OCI-LY3 (cell line): ENCODE measurements at regions not wholly inside any gene's neighbourhood (a gene's known extent, or its start where the extent isn't known, plus 50 kb on each side); places are given as distances from the start of the nearest gene placed in this dataset.

Experiments used
- H2AFZ ChIP-seq: fragments of 200-600, 300-600 bp; shearing (Covaris generic); 2 replicates; pipeline ENCODE4 v1.6.0; 2014; ENCODE audit warnings: antibody characterized with exemption, low read depth, low read length
- H3K27ac ChIP-seq: fragments of 200-600, 300-600 bp; sonication (generic); 2 replicates; pipeline ENCODE4 v1.5.1; 2014; ENCODE audit warnings: mild to moderate bottlenecking, low read length, moderate library complexity, mixed read lengths
- H3K27me3 ChIP-seq: fragments of 200-600, 300-600 bp; sonication (generic); 2 replicates; pipeline ENCODE4 v1.6.1; 2014; ENCODE audit warnings: low read depth, low read length, mixed read lengths
- H3K36me3 ChIP-seq: fragments of 200-600, 300-600 bp; sonication (generic); replicated peaks from 2 replicates; pipeline ENCODE3; 2014; ENCODE audit warnings: low read depth, low read length, mixed read lengths
- H3K4me1 ChIP-seq: fragments of 300-600, 200-600 bp; sonication (generic); 2 replicates; pipeline ENCODE4 v1.6.1; 2014; ENCODE audit warnings: low read length, mixed read lengths
- H3K4me2 ChIP-seq: fragments of 200-600, 300-600 bp; sonication (generic); 2 replicates; pipeline ENCODE4 v1.6.1; 2014; ENCODE audit warnings: low read length, mixed read lengths
- H3K4me3 ChIP-seq: fragments of 300-600, 200-600 bp; sonication (generic); 2 replicates; pipeline ENCODE4 v1.5.1; 2014; ENCODE audit warnings: antibody characterized with exemption, mild to moderate bottlenecking, low read length, moderate library complexity
- H3K79me2 ChIP-seq: fragments of 300-600, 200-600 bp; shearing (Covaris generic); 2 replicates; pipeline ENCODE4 v1.6.1; 2014; ENCODE audit warnings: mild to moderate bottlenecking, low read length, mixed read lengths
- H3K9ac ChIP-seq: fragments of 300-600, 200-600 bp; shearing (Covaris generic); 2 replicates; pipeline ENCODE4 v1.6.0; 2014; ENCODE audit warnings: mild to moderate bottlenecking, low read length, moderate library complexity
- H3K9me3 ChIP-seq: fragments of 200-600, 300-600 bp; shearing (Covaris generic); 2 replicates; pipeline ENCODE4 v1.6.1; 2014; ENCODE audit warnings: low read length, mixed read lengths; ENCODE audit not compliant: insufficient read depth
- H4K20me1 ChIP-seq: fragments of 200-600, 300-600 bp; sonication (generic); 2 replicates; pipeline ENCODE4 v1.6.1; 2016; ENCODE audit warnings: low read length, mixed read lengths; ENCODE audit not compliant: insufficient read depth
- EZH2phosphoT487 ChIP-seq: fragments of 200-600 bp; shearing (Covaris generic); IDR thresholded peaks from 2 replicates; pipeline ENCODE4 v1.6.1; 2018; ENCODE audit warnings: antibody characterized with exemption, mixed run types, low read depth
- TF ChIP-seq, protein P1 (sequence below): fragments of 200-600, 300-600 bp; sonication (generic); IDR thresholded peaks from 2 replicates; pipeline ENCODE4 v1.5.1; 2014; ENCODE audit warnings: antibody characterized with exemption, low read length, low read depth

DNA sequence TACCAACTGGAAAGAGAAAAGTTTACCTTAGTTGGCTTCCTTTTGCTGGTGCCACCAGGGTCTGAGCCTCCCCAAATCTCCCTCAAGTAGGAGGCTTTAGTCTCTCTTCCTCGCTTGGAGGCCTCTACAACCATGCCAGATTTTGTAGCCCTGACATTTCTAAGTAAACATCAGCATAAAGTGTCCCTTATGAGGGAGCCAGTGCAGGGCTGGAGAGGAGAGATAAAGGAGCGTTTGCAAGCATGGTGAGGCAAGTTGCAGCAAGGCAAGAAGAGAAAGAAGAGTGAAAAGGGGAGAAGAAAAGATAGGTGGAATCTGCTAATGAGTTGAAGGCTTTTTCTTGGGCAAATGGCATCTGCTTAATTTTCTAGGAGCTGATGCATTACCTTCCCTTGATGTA, 82.7 kb upstream of the FNDC3B start:
- H3K4me2 ChIP-seq, result no peak overlapping the region
- H3K36me3 ChIP-seq, result no peaks in the 10 kb centered on the region
- H3K9me3 ChIP-seq, result no peaks in the 10 kb centered on the region
- 0 out of 2 replicates have a peak, but pooled peaks cover 6% of the 10 kb centered on the region for H3K27me3 ChIP-seq
- no peaks in the 10 kb centered on the region for H3K79me2 ChIP-seq
- 0 out of 2 replicates have a peak, but pooled peaks cover 4% of the 10 kb centered on the region for H3K4me1 ChIP-seq
- no peak overlapping the region for H3K4me3 ChIP-seq
- no peak for TF ChIP-seq EZH2phosphoT487
- TF ChIP-seq, protein P1, sequence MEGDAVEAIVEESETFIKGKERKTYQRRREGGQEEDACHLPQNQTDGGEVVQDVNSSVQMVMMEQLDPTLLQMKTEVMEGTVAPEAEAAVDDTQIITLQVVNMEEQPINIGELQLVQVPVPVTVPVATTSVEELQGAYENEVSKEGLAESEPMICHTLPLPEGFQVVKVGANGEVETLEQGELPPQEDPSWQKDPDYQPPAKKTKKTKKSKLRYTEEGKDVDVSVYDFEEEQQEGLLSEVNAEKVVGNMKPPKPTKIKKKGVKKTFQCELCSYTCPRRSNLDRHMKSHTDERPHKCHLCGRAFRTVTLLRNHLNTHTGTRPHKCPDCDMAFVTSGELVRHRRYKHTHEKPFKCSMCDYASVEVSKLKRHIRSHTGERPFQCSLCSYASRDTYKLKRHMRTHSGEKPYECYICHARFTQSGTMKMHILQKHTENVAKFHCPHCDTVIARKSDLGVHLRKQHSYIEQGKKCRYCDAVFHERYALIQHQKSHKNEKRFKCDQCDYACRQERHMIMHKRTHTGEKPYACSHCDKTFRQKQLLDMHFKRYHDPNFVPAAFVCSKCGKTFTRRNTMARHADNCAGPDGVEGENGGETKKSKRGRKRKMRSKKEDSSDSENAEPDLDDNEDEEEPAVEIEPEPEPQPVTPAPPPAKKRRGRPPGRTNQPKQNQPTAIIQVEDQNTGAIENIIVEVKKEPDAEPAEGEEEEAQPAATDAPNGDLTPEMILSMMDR, result no peak
- no peak overlapping the region for H3K9ac ChIP-seq
- H2AFZ ChIP-seq, result no peak overlapping the region
- no peaks in the 10 kb centered on the region for H4K20me1 ChIP-seq
- no peak overlapping the region for H3K27ac ChIP-seq

DNA sequence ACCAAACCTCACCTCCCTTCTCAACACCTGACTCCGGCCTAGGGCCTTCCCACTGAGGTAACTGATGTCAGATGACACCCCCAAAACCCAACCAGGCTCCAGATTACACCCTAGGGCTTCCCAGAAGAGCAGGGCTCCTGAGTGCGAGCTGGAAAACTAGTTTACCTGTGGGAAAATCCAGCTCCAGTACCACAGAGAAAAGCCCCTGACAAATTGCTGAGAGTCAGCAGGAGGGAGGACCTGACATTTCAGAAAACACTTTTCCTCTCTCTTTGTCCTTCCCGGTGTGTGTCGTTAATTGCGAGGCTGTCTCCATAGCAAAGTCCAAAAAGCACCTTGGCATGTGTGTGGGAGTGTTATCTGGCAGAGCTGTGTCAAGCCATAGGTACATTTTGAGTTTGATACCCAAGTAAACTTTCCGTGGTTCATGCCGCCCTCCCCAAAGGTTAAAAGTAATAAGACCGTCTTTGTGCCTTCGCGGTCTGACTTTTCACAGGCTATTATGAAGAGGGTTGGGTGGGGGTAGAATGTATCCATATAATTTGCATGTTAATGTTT, 79.8 kb upstream of the FNDC3B start:
- Histone ChIP-seq H3K27me3 (no peaks in the 10 kb centered on the region), H3K9ac (no peak overlapping the region), H2AFZ (no peak overlapping the region), H4K20me1 (no peaks in the 10 kb centered on the region), H3K4me2 (no peak overlapping the region), H3K79me2 (no peaks in the 10 kb centered on the region), H3K27ac (no peak overlapping the region), H3K9me3 (no peaks in the 10 kb centered on the region), H3K4me1 (no peaks in the 10 kb centered on the region), H3K36me3 (no peaks in the 10 kb centered on the region), H3K4me3 (no peak overlapping the region)
- no peak for TF ChIP-seq EZH2phosphoT487
- TF ChIP-seq, protein P1, result no peak

DNA sequence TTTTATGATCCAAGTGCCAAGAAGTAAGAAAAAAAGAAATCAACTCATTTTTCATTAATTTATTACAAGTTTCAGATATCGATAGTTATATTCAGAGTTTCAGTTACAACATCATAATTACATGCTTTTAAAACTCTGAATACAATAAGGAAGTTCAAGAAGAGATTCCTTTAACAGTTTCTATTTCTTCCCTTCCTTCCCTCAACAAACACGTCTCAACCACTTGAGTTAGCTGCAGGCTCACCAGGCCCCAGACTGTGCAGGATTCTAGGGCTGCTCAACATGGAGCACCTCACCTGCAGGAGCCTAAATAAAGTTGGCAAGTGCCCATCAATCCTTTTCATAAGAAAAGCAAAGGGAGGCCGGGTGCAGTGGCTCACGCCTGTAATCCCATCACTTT, 79.2 kb upstream of the FNDC3B start:
- Histone ChIP-seq H3K9ac (no peak overlapping the region), H4K20me1 (no peaks in the 10 kb centered on the region), H3K79me2 (no peaks in the 10 kb centered on the region), H3K4me1 (no peaks in the 10 kb centered on the region), H3K27ac (no peak overlapping the region), H3K4me2 (no peak overlapping the region), H2AFZ (no peak overlapping the region), H3K4me3 (no peak overlapping the region), H3K27me3 (no peaks in the 10 kb centered on the region), H3K9me3 (no peaks in the 10 kb centered on the region), H3K36me3 (no peaks in the 10 kb centered on the region)
- TF ChIP-seq, protein P1, result no peak
- TF ChIP-seq EZH2phosphoT487, result no peak

DNA sequence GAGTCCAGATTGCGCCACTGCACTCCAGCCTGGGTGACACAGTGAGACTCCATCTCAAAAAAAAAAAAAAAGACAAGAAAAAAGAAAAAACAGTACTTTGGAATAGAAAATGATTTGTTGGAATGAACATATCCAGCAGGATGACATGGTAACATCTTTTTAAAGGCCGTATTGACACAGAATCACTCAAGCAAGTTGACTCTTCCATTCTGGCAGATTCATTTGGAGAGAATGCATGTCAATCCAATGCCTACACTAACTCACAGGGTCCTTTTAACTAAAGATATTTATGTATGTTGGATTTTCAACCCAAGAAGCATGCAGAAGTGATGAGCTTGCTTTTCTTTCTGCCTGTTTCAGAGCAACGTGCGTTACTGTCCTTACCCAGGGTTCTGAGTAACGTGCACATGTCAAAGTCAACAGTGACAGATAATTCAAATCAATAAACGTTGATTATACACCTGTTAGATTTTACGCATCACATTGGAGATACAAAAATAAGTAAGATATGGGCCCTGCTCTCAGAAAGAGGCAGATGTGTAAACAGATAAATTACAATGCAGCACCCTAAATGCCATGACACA, 77.1 kb upstream of the FNDC3B start:
- Histone ChIP-seq H2AFZ (no peak overlapping the region), H3K79me2 (no peaks in the 10 kb centered on the region), H3K4me1 (no peaks in the 10 kb centered on the region), H3K36me3 (no peaks in the 10 kb centered on the region), H3K9me3 (no peaks in the 10 kb centered on the region), H3K27me3 (no peaks in the 10 kb centered on the region), H3K4me3 (no peak overlapping the region), H4K20me1 (no peaks in the 10 kb centered on the region), H3K4me2 (no peak overlapping the region), H3K9ac (no peak overlapping the region), H3K27ac (no peak overlapping the region)
- TF ChIP-seq, protein P1, result no peak
- TF ChIP-seq EZH2phosphoT487, result no peak
